ENCODE measurements at regions not wholly inside any gene's neighbourhood (a gene's known extent, or its start where the extent isn't known, plus 50 kb on each side); places are given as distances from the start of the nearest gene placed in this dataset.

DNA sequence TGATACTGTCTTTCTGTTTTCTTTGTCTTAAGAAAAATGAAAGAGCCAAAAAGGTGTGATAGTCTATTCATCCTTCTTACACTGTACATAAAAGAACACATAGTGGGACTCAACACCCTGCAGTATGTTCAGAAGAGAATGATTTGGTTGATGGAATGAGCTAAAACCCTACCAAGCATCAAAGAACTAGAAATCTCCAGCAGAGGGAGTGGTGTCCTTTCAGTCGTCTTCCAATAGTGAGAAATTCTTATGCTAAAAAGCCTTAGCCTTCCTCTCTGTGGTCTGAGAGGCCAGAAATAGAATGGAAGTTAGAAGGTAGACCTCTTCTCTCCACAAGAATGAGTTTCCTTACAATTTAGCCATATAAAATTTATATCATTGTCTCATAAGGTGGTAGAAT, 393.4 kb upstream of the SEL1L start:
- no peaks in the 10 kb centered on the region for H3K9me3 ChIP-seq
- no peak overlapping the region for H3K27ac ChIP-seq
- WGBS, 2 donors: 4% methylated on average over 1 of the region's 1 CpG
- no peak for ATAC-seq (ENCODE audit: low FRiP score in 2 of 2)
- H3K4me1 ChIP-seq: no peaks in the 10 kb centered on the region
- DNase-seq: no peak
- H3K27me3 ChIP-seq: no peaks in the 10 kb centered on the region
- H3K36me3 ChIP-seq: no peaks in the 10 kb centered on the region
- TF ChIP-seq POLR2A (IDR thresholded peaks at IDR 0.05) (no peak), EP300 (IDR thresholded peaks at IDR 0.05) (no peak), POLR2AphosphoS5 (IDR thresholded peaks at IDR 0.05) (no peak)
- TF ChIP-seq, protein P1, sequence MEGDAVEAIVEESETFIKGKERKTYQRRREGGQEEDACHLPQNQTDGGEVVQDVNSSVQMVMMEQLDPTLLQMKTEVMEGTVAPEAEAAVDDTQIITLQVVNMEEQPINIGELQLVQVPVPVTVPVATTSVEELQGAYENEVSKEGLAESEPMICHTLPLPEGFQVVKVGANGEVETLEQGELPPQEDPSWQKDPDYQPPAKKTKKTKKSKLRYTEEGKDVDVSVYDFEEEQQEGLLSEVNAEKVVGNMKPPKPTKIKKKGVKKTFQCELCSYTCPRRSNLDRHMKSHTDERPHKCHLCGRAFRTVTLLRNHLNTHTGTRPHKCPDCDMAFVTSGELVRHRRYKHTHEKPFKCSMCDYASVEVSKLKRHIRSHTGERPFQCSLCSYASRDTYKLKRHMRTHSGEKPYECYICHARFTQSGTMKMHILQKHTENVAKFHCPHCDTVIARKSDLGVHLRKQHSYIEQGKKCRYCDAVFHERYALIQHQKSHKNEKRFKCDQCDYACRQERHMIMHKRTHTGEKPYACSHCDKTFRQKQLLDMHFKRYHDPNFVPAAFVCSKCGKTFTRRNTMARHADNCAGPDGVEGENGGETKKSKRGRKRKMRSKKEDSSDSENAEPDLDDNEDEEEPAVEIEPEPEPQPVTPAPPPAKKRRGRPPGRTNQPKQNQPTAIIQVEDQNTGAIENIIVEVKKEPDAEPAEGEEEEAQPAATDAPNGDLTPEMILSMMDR (IDR thresholded peaks at IDR 0.05): no peak
- no peak overlapping the region for H3K4me3 ChIP-seq

DNA sequence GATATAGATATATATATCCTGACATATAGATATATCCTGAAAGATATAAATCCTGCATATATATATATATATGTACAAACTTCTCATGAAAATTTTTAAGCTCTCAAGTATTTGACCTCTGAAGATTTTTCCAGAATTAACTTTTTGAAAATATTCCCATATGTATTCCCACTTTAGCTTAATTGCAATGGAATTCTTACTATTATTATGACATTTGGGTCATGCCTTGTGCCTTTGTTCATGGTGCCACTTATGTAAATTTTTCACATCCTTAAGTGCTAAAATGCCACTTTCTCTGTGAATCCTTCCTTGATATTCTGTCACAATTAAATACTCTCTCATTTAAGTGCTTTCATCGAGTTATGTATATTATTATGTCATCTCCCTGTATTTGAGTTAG, 398.2 kb upstream of the SEL1L start:
- no peaks in the 10 kb centered on the region for H3K27me3 ChIP-seq
- no peaks in the 10 kb centered on the region for H3K9me3 ChIP-seq
- H3K27ac ChIP-seq: no peak overlapping the region
- no peaks in the 10 kb centered on the region for H3K4me1 ChIP-seq
- DNase-seq (no peak), ATAC-seq (ENCODE audit: low FRiP score in 2 of 2) (no peak)
- no peak overlapping the region for H3K4me3 ChIP-seq
- 61 to 68% methylated on average over 1 of the region's 1 CpG for WGBS, 2 donors
- TF ChIP-seq, protein P1 (IDR thresholded peaks at IDR 0.05): no peak
- TF ChIP-seq EP300 (IDR thresholded peaks at IDR 0.05) (no peak), POLR2A (IDR thresholded peaks at IDR 0.05) (no peak), POLR2AphosphoS5 (IDR thresholded peaks at IDR 0.05) (no peak)
- H3K36me3 ChIP-seq: no peaks in the 10 kb centered on the region

DNA sequence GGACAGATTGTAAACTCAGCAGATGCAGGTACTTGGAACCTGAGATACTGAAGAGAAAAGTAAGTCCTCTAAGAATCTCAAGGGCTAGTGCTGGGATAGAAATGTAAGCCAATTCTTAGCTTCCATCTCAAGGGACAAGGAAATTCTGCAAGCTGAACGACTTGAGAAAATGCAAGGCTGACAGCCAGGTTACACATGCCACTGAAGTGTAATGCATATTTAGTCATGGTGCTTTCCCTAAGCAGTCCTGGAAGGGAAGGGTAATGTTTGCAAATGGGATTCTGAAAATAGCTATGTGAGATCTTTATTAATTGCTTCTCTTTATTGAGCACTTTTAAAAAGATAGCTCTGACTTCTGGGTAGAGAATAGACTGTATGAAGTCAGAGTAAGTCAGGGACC, 402.7 kb upstream of the SEL1L start:
- Histone ChIP-seq H3K4me3 (no peak overlapping the region), H3K27me3 (no peaks in the 10 kb centered on the region), H3K36me3 (no peaks in the 10 kb centered on the region), H3K4me1 (no peaks in the 10 kb centered on the region), H3K9me3 (no peaks in the 10 kb centered on the region), H3K27ac (no peak overlapping the region)
- ATAC-seq (ENCODE audit: low FRiP score in 2 of 2) (no peak), DNase-seq (no peak)
- WGBS, 2 donors: 21 to 24% methylated on average over 1 of the region's 1 CpG
- TF ChIP-seq POLR2AphosphoS5 (IDR thresholded peaks at IDR 0.05) (no peak), EP300 (IDR thresholded peaks at IDR 0.05) (no peak), POLR2A (IDR thresholded peaks at IDR 0.05) (no peak)
- TF ChIP-seq, protein P1 (IDR thresholded peaks at IDR 0.05): no peak

DNA sequence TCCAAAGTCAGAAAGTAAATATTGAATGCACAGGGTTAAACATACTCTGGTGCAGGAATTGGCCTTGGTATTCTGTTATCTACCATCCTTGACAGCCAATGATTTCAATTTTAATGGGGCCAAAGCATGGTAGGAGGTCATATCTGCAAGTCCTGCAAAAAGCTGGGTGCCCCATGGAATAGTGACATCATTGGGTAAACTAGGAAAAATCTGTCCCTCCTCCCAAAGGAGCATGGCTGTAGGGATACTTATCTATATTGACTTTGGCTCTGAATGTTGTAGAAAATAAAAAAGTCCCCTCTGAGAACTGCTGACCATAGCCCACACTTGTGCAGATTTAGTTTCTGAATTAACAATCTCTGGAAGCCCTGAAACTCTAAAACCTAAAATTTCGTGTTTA, 403.2 kb upstream of the SEL1L start:
- H3K36me3 ChIP-seq: no peaks in the 10 kb centered on the region
- 12 to 53% methylated on average over 1 of the region's 1 CpG for WGBS, 2 donors
- ATAC-seq (ENCODE audit: low FRiP score in 2 of 2): no peak

DNA sequence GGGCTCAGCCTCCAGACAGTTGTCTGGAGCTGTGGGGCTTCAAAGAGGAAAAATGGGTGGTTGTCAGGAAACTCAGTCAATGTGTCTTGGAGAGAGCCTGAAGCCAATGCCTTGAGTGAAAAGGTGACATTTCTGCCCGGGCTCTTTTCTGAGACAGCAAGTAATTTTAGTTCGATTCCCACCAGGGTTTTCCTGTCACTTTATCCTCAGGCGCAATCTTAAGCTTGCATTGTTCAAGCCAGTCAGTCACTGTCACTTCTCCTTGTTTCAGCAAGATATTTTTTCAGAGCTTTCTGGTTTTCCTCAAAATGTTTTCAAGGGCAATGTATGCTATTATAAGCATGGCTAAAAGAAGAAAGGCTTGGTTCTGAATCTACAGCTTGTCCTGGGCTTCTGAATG, 404.7 kb upstream of the SEL1L start:
- H3K27me3 ChIP-seq: no peaks in the 10 kb centered on the region
- ATAC-seq (ENCODE audit: low FRiP score in 2 of 2) (no peak), DNase-seq (no peak)
- no peaks in the 10 kb centered on the region for H3K4me1 ChIP-seq
- no peak overlapping the region for H3K27ac ChIP-seq
- TF ChIP-seq, protein P1 (IDR thresholded peaks at IDR 0.05): no peak
- no peak for TF ChIP-seq EP300 (IDR thresholded peaks at IDR 0.05)
- TF ChIP-seq POLR2A (IDR thresholded peaks at IDR 0.05): no peak
- TF ChIP-seq POLR2AphosphoS5 (IDR thresholded peaks at IDR 0.05): no peak
- H3K4me3 ChIP-seq: no peak overlapping the region
- WGBS, 2 donors: 65 to 67% methylated on average over 3 of the region's 3 CpGs
- no peaks in the 10 kb centered on the region for H3K36me3 ChIP-seq
- H3K9me3 ChIP-seq: no peaks in the 10 kb centered on the region

More for the DNA sequence above, 403.2 kb upstream of the SEL1L start:
- no peak for TF ChIP-seq POLR2A (IDR thresholded peaks at IDR 0.05)
- no peak for TF ChIP-seq POLR2AphosphoS5 (IDR thresholded peaks at IDR 0.05)
- TF ChIP-seq EP300 (IDR thresholded peaks at IDR 0.05): no peak
- TF ChIP-seq, protein P1 (IDR thresholded peaks at IDR 0.05): no peak
- no peak overlapping the region for H3K27ac ChIP-seq
- H3K4me3 ChIP-seq: no peak overlapping the region
- no peaks in the 10 kb centered on the region for H3K27me3 ChIP-seq
- H3K9me3 ChIP-seq: no peaks in the 10 kb centered on the region
- no peaks in the 10 kb centered on the region for H3K4me1 ChIP-seq
- DNase-seq: no peak

Data from upper lobe of left lung (tissue), 6 donors.